GM19193 (cell line): ENCODE measurements at regions not wholly inside any gene's neighbourhood (a gene's known extent, or its start where the extent isn't known, plus 50 kb on each side); places are given as distances from the start of the nearest gene placed in this dataset.

Experiments
- POLR2A ChIP-seq: IDR thresholded peaks from 4 replicates; pipeline ENCODE4 v1.6.1; 2011; ENCODE audit not compliant: insufficient read depth, insufficient read length; ENCODE audit errors: extremely low read depth

GRCh38 chr7:25550149-25550548 is 321.9 kb upstream of the NPVF start:
- TF ChIP-seq POLR2A, result no peak

DNA sequence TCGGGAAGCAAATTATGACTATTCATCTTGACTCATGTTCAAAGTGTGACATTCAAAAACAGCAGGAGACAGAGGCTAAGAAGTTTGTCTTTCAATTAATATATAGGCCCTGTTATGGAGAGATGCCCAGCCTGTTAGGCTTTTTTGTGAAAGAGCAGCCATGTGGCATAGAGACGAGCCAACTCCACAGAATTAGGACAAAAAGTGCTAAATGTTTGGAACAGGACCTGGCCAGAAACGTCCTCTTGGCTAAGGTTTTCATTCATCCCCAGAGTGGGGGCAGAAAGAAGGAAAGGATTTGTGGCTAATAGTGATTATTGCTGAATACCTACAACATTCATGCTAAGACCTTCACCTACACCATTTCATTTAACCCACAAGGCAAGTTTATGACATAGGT is 324.7 kb upstream of the NPVF start:
- no peak for TF ChIP-seq POLR2A

DNA sequence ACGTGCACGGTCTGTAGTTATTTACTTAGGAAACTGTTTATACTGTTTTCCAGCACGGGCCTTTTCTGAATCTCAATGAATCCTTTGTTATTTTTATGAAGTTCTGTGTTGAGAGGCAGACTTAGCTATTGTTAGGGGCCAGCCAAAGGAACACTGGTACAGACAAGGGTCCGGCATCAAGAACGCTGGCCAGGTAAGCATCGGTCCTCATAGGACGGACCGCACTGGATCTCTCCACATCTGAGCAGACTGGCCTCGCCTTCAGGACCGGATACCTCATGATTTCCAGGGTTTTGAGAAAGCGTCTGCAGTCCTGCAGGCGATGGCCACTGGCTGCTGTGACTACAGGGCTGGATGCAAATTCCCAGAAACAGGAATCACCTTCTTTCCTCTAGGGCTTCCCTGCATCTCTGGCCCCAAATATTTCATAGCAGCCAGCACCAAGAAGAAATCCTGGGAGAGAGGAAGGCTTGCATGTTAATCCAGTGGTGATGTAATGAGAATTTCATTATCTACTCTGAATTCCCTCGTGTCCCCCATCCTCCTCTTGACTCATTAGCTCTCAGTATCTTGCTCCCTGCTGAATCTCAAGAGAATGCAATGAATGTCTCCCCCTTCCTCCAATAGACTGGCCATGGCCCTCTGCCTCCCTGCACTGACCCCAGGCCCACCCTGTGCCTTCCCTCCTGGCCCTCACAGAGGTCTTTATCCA is 325.4 kb upstream of the NPVF start:
- no peak for TF ChIP-seq POLR2A

DNA sequence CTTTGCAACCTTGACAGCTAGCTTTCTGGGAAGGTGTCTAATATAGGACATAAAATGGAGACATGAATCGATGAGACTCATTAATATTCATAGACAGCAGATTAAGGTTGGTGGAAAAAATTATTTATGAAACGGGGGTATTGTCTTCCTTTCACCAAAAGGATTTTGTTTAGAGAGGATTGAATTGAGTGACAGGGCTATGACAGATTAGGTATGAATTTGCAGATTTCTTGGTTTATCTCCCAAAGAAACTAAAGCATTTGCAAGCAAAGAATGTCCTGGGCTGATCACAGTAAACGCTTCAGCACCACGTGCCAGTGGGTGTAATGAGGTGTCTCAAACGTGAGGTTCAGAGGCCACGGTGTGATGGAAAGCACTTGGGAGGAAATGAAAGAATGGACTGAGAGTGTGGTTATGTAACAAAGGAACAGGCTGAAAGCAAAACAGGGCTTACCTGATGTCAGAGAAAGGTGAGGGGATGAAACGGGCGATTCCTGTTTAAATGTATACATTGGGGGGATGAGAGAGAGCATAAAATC is 329.2 kb upstream of the NPVF start:
- no peak for TF ChIP-seq POLR2A

DNA sequence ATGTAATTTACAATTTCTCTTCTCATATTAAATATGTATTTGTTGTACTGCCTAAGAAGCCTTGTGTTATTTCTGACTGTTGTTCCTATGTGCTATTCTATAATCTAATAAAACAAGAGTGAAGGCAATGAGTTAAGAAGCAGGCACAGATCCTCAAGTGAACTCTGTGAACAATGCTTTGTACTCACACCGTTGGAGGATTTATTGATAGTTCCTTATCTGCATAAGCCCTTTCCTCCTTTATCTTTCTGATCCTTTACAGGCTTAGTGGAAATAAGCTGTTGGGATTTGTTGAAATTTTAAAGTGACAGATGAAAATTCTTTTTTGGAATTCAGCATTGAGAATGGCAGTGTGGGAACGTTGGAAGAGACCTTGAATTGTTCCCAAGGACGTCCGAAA is 329.6 kb upstream of the NPVF start:
- no peak for TF ChIP-seq POLR2A

DNA sequence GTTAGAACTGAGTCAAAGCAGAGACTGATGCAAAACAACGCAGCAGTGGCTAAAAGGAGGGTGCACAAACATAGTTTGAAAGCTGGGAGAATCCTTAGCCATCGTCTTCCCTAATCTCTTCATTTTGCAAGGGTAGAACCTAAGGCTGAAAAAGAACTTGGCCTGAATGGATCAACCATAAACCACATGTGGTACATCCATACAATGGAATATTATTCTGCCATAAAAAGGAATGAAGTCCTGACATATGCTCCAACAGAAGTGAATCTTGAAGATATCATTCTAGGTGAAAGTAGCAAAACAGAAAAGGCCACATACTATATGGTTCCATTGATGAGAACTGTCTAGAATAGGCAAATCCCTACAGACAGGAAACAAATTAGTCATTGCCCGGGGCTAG is 330.3 kb upstream of the NPVF start:
- no peak for TF ChIP-seq POLR2A

- TF ChIP-seq POLR2A, result no peak
These were observed 331.5 kb upstream of the NPVF start for GRCh38 chr7:25559581-25560367.

GRCh38 chr7:25562673-25563182 is 334.4 kb upstream of the NPVF start:
- no peak for TF ChIP-seq POLR2A

DNA sequence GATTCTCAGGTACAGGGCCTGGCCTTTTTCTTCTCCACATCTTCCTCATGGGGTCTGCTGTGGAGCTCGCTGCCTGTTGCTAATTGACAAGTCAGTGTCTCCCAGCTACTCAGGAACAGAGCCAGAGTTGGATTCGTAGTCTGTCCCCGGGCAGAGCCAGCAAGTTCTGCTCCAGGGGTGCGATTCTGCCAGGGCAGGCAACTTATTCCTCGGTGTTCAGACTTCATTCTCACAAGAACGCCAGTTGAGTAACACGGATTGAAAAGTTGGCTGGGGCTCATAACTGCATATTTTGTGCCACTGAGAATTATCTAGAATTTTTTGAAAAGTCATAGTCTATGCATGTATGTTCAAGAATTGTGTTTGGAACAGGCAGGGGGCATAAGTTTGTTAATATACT is 336.7 kb upstream of the NPVF start:
- no peak for TF ChIP-seq POLR2A

DNA sequence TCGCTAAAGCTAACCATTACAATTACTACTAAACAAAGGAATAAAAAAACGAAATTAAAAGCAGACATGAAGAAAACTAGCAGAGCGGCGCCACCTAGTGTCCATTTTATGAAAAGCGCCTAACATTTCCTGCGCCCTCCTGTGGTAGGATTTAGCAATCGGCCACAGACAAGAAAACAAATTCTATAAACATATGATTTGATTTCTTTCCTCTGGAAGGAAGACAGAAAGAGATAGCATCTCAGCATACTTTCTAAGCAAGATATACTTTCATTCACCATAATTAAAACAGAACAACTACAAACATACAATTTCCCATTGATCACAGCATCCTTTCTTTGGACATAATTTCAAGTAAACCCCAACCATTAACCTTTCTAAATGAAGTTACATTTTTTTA is 337.7 kb upstream of the NPVF start:
- TF ChIP-seq POLR2A, result no peak

DNA sequence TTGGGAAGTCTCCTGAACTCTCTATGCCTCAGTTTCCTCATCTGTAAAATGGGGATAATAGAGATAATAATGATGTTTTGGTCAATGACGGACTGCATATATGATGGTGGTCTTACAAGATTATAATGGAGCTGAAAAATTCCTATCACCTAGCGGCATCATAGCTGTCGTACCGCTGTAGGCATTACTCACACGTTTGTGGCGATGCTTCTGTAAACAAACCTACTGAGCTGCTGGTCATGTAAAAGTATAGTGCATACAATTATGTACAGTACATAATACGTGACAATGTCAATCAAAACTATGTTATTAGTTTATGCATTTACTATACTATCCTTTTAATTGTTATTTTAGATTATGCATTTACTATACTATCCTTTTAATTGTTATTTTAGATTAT is 339.1 kb upstream of the NPVF start:
- TF ChIP-seq POLR2A, result no peak

DNA sequence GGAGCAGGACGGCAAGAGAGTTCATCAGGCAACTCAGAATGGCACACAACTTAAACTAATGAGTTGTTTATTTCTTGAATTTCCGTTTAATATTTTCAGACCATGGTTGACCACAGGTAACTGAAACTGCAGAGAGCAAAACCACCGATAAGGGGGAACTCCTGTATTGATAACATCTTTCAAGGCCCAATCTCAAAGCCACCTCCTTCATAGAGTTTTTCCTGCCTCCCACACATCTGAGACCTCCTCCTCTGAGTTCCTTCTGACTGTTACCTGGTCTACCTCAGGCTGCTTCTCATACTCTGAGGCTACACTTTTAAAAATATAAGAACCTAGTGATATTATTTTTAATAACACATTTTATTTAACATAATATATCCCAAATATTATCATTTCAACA is 341.5 kb upstream of the NPVF start:
- TF ChIP-seq POLR2A, result no peak

DNA sequence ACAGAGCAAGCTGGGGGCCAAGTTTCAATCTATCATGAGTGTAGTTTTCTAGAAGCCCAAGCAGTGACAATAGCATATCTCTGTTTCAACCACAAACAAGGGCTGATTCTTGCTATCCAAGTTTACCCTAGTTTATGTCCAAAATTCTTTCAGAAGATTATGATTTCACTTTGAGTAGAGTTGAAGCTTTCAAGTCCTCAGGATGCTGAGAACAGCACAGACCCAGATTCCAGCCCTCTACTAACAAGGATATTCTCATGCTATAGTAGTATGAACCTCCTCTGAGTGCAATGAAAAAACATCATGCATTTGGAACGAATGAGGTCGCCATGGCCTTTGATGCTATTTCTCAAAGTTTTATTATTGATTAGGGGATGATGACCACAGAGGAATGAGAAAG is 344.1 kb upstream of the NPVF start:
- no peak for TF ChIP-seq POLR2A

GRCh38 chr7:25574828-25575227 is 346.5 kb upstream of the NPVF start:
- no peak for TF ChIP-seq POLR2A

GRCh38 chr7:25575634-25576033 is 347.3 kb upstream of the NPVF start:
- TF ChIP-seq POLR2A, result no peak
